Panc1 (cell line): ENCODE measurements at regions not wholly inside any gene's neighbourhood (a gene's known extent, or its start where the extent isn't known, plus 50 kb on each side); places are given as distances from the start of the nearest gene placed in this dataset.
"Not testable (repeated sequence)": the region's sequence is repeated elsewhere in the genome, so short reads cannot be mapped to it uniquely, and the experiment has no call there.

Source experiments
- CTCF ChIP-seq: fragments of 450-650 bp; IDR thresholded peaks from 2 replicates; pipeline ENCODE4 v1.5.1; 2017; ENCODE audit warnings: mild to moderate bottlenecking
- POLR2AphosphoS5 ChIP-seq: IDR thresholded peaks from 2 replicates; pipeline ENCODE4 v1.6.1; 2012; ENCODE audit warnings: mild to moderate bottlenecking, low read depth, low read length, moderate library complexity
- REST ChIP-seq, 2 experiments: IDR thresholded peaks; 2 replicates each; pipeline ENCODE4 v1.6.1; 2011 to 2012; ENCODE audit warnings: low read depth in 2 of 2, control low read depth in 1 of 2, low read length in 1 of 2, mild to moderate bottlenecking in 1 of 2, moderate library complexity in 1 of 2; ENCODE audit not compliant: insufficient read depth in 1 of 2
- SIN3A ChIP-seq: IDR thresholded peaks from 2 replicates; pipeline ENCODE4 v1.6.1; 2012; ENCODE audit warnings: low read depth, mild to moderate bottlenecking, low read length, moderate library complexity, borderline replicate concordance; ENCODE audit not compliant: insufficient read depth
- TCF7L2 ChIP-seq: IDR thresholded peaks from 2 replicates; pipeline ENCODE4 v1.6.1; 2011; ENCODE audit warnings: mild to moderate bottlenecking, low read depth, low read length, inconsistent platforms

GRCh38 chr9:61853624-61854259, 663.9 kb downstream of the SPATA31A7 start:
- TF ChIP-seq CTCF; POLR2AphosphoS5; TCF7L2; REST (IDR thresholded peaks at IDR 0.05; ENCODE audit: insufficient read depth in 1 of 2, low read depth in 2 of 2, low read length in 1 of 2); SIN3A: not testable (repeated sequence)
